HG02759 (cell line): ENCODE measurements at regions not wholly inside any gene's neighbourhood (a gene's known extent, or its start where the extent isn't known, plus 50 kb on each side); places are given as distances from the start of the nearest gene placed in this dataset.

ENCODE experiments used
- ATAC-seq: cut with Tn5 transposase; IDR thresholded peaks from one replicate; pipeline ENCODE4 v1.9.1; 2021; ENCODE audit warnings: mild to moderate bottlenecking, moderate library complexity; ENCODE audit not compliant: unreplicated experiment

- no peak for ATAC-seq
These were observed 181.3 kb upstream of the PHYHIPL start for GRCh38 chr10:58995058-58995596.

DNA sequence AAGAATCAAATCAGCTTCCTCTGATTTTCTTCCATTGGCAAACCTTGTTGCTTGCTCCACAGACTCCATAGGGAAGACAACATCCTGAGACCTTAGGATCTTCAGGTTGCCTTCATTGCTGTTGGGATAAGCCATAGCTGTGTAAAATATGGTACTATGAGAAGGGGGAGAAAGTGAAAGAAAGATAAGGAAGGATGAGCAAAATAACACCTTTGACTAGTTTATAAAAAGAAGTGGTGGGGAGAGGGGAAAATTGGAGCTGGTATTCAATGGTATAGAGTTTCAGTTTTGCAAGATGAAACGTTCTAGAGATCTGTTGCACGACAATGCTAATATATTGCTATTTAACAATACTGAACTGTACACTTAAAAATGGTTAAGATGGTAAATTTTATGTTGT lies 180.4 kb upstream of the PHYHIPL start:
- no peak for ATAC-seq

GRCh38 chr10:58996866-58997265 lies 179.6 kb upstream of the PHYHIPL start:
- no peak for ATAC-seq

DNA sequence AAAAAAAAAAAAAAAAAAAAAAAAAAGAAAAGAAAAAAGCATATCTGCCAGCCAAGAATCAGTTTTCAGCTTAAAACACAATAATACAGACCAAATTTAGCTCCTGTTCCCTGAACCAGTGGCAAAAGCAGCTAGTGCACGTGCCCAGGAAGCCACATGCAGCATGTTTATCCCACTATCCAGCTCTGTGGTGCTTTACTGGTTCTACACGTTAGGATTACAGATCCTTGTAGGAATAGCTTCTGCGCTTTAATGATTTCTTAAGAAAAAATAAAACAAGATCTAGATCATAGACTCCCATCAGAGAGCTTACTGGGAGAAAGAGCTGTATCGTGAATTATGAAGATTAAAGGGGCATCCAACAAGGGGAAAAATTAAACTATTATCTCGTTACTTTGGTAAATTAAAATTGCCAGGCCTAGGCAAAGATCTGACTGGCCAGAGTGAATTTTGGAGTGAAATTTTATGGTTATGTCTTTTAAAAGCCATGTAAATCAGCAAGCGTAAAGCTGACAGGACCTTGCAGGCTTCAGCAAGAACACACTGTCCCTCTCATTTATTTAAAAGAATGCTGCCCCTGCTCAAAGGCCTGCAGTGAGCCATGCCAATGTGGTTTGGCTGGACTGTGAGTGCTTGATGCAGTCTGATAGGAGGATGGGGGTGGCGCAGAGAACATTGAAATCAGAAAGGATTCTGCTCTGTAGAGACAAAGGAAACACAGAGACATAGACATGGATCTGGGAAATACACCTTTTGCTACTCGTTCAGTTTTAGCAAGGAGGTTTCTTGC lies 177.3 kb upstream of the PHYHIPL start:
- no peak for ATAC-seq

DNA sequence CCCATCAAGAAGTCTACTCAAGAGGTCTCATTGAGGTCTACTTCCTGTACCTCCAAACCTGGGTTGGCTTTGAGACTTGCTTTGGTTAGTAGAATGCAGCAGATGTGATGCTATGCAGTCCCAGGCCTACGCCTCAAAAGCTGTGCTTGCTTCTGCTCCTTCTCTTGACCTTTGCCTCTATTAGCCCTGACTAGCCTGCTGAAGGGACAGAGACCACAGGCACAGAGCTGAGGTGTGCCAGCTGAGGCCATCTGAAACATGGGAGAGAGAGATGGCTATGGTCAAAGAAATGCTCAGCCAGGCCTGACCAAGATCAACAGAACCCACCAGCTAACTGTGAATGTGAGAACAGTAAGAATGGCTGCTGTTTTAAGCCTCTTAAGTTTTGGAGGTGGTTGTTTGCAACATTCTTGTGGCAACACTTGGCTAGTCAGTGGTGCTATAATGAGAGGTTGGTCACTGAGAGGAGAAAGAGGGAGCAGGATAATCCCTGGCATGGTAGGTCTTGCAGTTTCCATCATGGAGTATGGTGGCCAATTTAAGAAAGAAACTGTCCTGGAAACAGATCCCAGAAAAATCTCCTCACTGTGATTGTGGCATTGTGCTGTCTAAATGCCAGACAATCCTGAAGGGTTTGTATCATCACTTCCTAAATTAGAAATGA lies 176.1 kb upstream of the PHYHIPL start:
- ATAC-seq: no peak

GRCh38 chr10:59002011-59002410 lies 174.4 kb upstream of the PHYHIPL start:
- no peak for ATAC-seq

DNA sequence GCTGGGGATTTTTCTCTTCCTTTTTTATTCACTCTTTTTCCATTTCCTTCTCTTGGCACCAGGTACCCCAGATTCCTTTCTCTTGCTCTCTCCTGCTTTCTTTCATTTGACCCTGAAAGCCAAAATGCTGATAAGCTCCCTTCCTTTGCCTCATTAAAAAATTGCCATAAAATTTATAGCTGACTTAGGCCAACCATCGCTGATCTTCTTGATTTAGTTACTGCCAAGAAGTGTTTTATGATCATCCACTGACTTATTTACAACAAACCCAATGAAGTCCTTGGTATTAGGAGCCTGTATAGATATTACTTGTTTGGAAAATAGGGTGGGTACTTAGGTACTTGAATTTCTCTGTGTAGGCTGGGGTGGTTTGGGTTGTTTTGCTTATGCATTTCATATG lies 173.2 kb upstream of the PHYHIPL start:
- ATAC-seq: no peak

DNA sequence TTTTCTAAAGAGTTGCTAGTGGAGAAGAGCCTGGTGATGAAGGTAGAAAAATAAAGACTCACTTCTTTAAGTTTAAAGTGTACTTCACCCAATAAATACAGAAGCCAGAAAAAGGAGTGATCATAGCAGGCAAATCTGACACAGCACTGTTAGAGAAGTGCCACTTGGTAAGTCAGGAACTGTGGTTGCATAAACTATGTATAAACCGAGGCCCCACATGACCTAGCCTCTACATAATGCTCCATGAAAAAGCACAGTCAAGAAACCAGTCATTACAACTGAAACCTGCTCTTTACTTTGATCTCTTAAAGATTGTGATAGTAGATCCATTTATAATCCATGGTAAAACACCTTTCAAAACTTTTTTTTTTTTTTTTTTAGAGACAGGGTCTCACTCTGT lies 172.1 kb upstream of the PHYHIPL start:
- ATAC-seq: no peak

GRCh38 chr10:59006511-59007306 lies 169.7 kb upstream of the PHYHIPL start:
- ATAC-seq: peak; percentile 61

DNA sequence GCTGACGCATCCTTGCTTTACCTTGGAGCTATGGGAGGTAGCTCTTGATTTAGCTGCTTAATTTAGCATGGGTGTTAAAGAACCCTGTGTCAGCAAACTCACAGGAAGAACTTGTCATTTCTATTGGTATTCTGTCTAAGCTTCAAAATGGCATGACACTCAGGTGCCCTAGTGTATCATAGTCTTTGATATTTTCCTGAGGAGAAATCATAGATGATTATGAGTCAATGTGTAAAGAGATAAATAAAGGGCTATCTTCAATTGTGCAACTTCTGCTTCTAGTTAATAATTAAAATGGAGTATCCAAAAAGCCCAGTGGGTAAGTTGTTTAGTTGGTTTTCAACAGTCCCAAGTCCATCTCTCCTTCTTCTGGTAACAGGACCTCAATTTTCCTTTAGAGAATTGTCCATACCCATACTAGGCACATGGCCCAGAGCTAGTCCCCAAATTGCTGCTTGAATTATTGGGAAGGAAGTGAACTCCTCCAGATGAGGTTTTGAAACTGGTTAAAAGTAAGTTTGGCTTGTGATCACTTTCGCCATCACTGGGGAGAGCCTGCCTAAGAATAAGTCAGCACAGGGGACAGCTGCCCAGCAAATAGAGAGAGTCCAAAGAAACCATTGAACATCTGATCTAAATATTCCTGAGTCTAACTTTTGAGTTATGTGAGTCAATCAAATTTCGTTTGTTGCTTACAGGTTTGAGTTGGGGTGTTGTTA lies 169.0 kb upstream of the PHYHIPL start:
- ATAC-seq: peak; percentile 46

DNA sequence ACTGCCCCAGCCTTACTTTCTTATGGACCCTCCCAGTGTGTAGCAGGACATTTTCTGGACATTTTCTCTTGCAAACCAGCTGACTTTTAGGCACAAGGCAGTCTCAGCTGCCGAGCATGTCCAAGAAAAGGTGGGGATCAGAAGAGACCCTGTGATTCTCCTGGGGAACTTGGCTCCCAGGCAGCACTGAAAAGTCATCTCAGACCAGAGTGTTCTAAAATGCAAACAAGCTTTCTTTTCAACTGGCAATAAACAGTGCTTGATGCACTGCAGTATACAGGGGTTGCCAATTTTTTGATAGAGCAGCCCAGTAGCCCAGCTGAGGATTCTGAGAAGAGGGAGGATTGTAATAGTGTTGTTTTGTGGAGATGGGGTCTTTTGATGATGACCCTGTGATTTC lies 168.0 kb upstream of the PHYHIPL start:
- no peak for ATAC-seq

GRCh38 chr10:59011972-59012632 lies 164.3 kb upstream of the PHYHIPL start:
- no peak for ATAC-seq

- ATAC-seq: no peak
These were observed 163.6 kb upstream of the PHYHIPL start for GRCh38 chr10:59012839-59013238.

DNA sequence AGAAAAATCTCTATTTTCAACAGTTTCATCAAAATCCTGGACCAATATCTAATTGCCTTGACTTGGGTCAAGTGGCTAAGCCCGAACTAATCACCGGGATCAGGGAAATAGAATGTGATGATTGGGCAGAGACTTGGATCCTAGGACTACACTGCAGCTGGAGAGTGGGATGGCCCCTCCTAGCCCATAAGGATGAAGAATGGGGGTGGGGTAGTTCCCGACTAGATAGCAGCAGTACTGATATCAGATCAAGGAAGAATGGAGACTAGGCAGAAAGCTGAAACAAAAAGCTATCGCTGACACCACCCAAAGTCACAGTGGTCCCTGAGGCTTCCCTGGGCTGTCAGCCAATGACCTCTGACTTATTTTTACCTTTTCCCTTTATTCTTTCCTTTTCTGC lies 160.4 kb upstream of the PHYHIPL start:
- ATAC-seq: no peak

DNA sequence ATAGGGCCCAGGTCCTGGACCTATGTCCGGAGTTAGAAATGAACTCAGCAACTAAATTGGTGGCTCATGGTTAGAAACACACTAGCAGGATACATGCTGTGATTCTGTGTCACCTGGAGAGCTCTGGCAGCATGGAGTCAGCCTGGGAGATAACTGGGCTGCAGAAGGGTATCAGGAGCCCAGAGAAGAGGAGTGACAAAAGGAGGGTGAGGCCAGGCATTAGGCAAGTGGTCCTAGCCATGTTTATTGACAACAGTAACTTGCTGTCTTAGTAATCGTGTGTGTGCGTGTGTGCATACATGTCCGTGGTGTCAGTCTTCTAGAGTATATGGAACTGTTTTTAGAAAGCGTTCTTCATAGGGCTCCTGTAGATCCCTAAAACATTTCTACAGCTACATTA lies 157.5 kb upstream of the PHYHIPL start:
- ATAC-seq: no peak

DNA sequence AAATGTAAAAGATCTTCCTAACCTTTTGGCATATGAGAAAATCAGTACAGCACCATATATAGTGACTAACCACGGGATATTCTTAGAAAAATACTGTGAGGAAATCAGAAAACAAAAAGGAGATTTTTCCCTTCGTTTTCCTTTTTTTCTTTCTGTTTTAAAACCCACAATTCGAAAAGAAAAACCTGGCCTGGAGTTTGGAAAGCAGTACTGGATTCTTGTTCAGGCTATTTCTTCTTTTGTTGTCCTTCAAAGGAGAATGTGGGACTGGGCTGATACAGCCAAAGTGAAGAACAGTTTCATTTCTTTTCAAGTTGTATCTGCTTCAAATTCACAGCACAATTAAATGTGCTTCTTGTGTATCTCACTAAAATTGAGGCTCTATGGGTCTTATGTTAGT lies 156.8 kb upstream of the PHYHIPL start:
- ATAC-seq: no peak

DNA sequence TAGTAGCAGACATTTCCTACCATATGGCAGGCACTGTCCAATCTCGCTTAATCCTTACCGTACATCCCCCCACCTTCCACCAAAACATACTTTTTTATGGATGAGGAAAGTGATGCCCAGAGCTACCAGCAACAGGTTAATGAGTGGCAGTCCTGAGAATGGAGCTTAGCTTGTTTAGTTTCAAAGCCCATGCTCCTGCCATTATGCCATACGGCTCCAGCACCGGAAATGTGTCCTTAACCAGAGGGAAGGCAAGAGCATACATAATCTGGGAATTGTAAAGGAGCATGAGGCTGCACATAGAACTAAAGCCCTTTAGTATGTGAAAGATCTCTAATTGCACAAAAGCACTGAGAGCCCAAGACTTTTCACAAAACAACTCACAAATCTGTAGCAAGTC lies 155.9 kb upstream of the PHYHIPL start:
- no peak for ATAC-seq

GRCh38 chr10:59025981-59026765 lies 150.3 kb upstream of the PHYHIPL start:
- no peak for ATAC-seq

DNA sequence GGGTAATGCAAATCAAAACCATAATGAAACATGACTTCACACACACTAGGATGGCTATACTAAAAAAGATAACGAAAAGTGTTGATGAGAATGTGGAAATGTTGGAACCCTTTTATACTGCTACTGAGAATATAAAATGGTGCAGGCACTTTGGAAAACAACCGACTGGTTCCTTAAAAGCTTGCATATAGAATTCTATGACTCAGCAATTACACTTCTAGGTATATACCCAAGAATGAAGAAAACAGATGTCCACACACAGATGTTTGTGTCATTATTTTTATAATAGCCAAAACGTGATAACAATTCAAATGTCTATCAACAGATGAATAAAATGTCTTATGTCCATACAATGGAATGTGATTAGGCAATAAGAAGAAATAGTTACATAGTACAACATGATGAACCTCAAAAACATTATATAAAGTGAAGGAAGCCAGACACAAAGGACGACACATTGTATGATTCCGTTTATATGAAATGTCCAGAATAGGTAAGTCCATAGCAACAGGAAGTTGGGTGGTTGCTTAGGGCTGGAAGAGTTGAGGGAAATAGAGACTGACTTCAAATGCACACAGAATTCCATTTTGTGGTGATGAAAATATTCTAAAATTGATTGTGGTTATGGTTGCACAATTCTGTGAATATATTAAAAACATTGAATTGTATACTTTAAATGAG lies 148.3 kb upstream of the PHYHIPL start:
- no peak for ATAC-seq
